Heart left ventricle (tissue), 13 donors: ENCODE measurements at regions not wholly inside any gene's neighbourhood (a gene's known extent, or its start where the extent isn't known, plus 50 kb on each side); places are given as distances from the start of the nearest gene placed in this dataset.

Experiments used
- POLR2A ChIP-seq, 2 donors: fragments of 450-650 bp; IDR thresholded peaks; one replicate each; pipeline ENCODE4 v1.6.1; 2017; ENCODE audit warnings: antibody characterized with exemption in 2 of 2, mild to moderate bottlenecking in 2 of 2, moderate library complexity in 2 of 2
- TF ChIP-seq, protein P1 (sequence below), 12 donors: fragments of 200-600 bp; sonication (generic) in 4 of 12; IDR thresholded peaks; one replicate each; pipeline versions ENCODE4 v1.5.0 to v1.8.0; 2018 to 2022; ENCODE audit warnings: antibody characterized with exemption in 12 of 12, mild to moderate bottlenecking in 5 of 12
- donor health status: ischemic (EF 13 %, LVEDD 7.1; RV severe dilation, severe dysfunction).
- donor health status: DM: no; HTN: yes; CAD: no.
- donor health status: DM: no; HTN: no; CAD: no.
- donor health status: ischemic (EF 25% LVEDD 6.9; RV normal size, moderate dysfunction).
- donor health status: ischemic (EF 25% LVEDD 5.7; RV mildly dilated, moderate dysfunction).
- donor health status: ischemic (EF 35%, LVEDD 5.7; RV mildly dilated, moderate dysfunction).
- donor health status: nonischemic (EF 11% LVEDD 7.7; RV severe dilation, severe dysfunction).
- donor health status: DM: yes; HTN: yes; CAD: no.
- donor health status: PGD.
- donor health status: ischemic (EF 29% LVEDD 5.4; RV normal size, mild dysfunction).
- donor health status: nonischemic (EF 23%, LVEDD 6.1; RV moderate dilation, normal function).

DNA sequence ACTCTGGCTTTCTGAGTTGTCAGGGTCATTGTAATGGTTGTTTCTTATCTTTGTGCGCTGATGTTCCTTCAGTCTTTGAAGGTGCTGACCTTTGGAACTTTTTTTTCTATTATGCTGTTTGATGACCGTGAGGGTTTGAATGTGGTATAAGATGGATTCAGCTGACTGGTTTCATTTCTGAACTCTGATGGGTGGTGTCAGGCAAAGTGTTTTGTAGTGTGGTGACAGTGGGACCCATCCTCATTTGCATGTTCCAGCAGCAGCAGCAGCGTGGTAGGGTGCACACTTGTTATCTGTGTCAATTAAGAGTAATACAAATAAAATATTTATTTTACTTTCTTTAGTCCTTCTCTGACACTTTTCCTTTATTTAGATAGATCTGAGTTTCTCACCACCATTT, 227.7 kb upstream of the PRR16 start:
- TF ChIP-seq, protein P1, sequence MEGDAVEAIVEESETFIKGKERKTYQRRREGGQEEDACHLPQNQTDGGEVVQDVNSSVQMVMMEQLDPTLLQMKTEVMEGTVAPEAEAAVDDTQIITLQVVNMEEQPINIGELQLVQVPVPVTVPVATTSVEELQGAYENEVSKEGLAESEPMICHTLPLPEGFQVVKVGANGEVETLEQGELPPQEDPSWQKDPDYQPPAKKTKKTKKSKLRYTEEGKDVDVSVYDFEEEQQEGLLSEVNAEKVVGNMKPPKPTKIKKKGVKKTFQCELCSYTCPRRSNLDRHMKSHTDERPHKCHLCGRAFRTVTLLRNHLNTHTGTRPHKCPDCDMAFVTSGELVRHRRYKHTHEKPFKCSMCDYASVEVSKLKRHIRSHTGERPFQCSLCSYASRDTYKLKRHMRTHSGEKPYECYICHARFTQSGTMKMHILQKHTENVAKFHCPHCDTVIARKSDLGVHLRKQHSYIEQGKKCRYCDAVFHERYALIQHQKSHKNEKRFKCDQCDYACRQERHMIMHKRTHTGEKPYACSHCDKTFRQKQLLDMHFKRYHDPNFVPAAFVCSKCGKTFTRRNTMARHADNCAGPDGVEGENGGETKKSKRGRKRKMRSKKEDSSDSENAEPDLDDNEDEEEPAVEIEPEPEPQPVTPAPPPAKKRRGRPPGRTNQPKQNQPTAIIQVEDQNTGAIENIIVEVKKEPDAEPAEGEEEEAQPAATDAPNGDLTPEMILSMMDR (IDR thresholded peaks at IDR 0.05): no peak
- TF ChIP-seq POLR2A (IDR thresholded peaks at IDR 0.05): no peak
